ENCODE measurements at regions not wholly inside any gene's neighbourhood (a gene's known extent, or its start where the extent isn't known, plus 50 kb on each side); places are given as distances from the start of the nearest gene placed in this dataset.

- H3K27ac ChIP-seq (ENCODE audit: low read length) = no peak overlapping the region
- H3K4me1 ChIP-seq (ENCODE audit: control insufficient read depth, insufficient read depth, low read length) = no peaks in the 10 kb centered on the region
- H3K9me3 ChIP-seq (ENCODE audit: control insufficient read depth, low read length) = no peaks in the 10 kb centered on the region
- WGBS = 80% methylated on average over 4 of the region's 4 CpGs
- H3K4me3 ChIP-seq (ENCODE audit: low read length) = no peak overlapping the region
- ATAC-seq (no peak), DNase-seq (no peak)
- H3K27me3 ChIP-seq (ENCODE audit: control insufficient read depth, insufficient read depth) = no peaks in the 10 kb centered on the region
- intact Hi-C loops (cut with DNase I) = no loop called here
Observed at GRCh38 chr20:60304931-60305330, 346.7 kb downstream of the CDH26 start.

DNA sequence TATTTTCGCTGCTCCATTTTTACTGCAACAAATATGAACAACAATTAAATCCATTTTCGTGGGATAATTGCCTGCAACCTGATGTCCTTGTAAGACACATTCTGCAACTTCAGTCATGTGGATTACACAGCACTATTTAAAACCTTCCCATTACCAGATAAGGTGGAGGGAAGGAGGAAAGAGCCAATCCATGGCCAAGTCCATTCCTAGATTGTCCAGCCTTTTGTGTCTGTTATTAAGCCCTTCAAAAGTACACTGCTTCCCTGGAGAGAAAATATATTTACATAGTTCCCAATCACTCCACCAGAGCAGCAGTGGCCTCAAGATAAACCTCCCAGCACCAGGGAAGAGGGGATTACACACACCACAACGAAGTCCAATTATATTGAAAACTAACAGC, 347.9 kb downstream of the CDH26 start:
- H3K27me3 ChIP-seq (ENCODE audit: control insufficient read depth, insufficient read depth) = no peaks in the 10 kb centered on the region
- no peaks in the 10 kb centered on the region for H3K4me1 ChIP-seq (ENCODE audit: control insufficient read depth, insufficient read depth, low read length)
- intact Hi-C loops (cut with DNase I) = no loop called here
- ATAC-seq (no peak), DNase-seq (no peak)
- WGBS = 59% methylated on average over 3 of the region's 3 CpGs
- H3K27ac ChIP-seq (ENCODE audit: low read length) = no peak overlapping the region
- H3K4me3 ChIP-seq (ENCODE audit: low read length) = no peak overlapping the region
- H3K9me3 ChIP-seq (ENCODE audit: control insufficient read depth, low read length) = no peaks in the 10 kb centered on the region

DNA sequence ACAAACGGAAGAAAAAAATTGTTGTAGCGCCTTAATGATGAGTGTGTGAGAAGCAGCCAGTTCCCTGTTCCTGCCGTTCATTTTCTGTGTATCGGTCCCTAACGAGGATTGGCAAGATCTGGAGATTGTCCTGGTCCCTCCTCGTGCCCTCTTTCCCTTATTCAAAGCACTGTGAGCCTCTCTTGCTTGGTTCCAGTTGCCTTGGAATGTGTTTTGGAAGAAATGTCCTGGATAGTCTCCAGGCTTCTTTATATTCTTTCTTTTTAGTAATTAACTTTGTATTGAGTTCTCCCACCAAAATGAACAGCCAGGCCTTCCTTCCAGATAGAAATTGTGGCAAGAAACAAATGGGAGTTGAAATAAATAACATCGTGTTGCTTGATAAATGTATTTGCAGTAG, 348.3 kb downstream of the CDH26 start:
- no peaks in the 10 kb centered on the region for H3K27me3 ChIP-seq (ENCODE audit: control insufficient read depth, insufficient read depth)
- DNase-seq = no peak
- no peak overlapping the region for H3K4me3 ChIP-seq (ENCODE audit: low read length)
- H3K4me1 ChIP-seq (ENCODE audit: control insufficient read depth, insufficient read depth, low read length) = no peaks in the 10 kb centered on the region
- no peaks in the 10 kb centered on the region for H3K9me3 ChIP-seq (ENCODE audit: control insufficient read depth, low read length)
- 67% methylated on average over 7 of the region's 7 CpGs for WGBS
- intact Hi-C loops (cut with DNase I) = no loop called here
- H3K27ac ChIP-seq (ENCODE audit: low read length) = no peak overlapping the region
- ATAC-seq = no peak

DNA sequence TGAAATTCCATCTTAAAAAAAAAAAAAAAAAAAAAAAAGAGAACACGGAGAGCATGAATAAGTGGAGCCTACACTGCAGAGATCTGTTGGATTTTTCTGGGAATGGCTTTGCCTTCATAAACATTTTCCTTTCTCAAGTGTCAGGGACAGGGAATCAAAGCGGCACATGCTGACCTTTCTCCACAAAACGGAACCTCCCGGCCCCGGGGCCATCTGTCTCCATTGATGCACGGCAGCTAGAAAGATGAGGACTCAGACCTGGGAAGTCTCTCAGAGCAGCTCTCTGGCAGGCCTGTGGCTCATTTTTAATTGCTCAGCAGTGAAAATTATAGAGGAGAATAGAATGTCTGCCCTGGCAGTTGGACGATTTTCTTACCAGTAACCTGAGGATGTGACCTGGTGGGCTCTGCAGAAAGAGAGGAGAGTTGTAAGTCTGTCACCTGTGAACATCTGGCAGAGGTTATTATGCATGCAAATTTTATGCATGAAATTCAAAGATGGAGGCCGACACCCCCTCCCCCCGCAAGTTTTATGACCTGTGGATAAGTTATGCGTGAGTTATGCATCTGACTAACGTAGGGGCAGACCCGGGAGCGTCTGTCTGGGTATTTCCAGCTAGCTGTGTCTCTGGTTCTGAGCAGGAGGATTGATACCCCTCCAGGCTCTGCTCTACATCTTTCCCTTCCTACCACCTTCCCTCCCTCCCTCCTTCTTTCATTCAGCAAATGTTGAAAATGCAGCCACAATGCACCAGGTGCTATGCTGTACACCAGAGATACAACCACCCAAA, 352.5 kb downstream of the CDH26 start:
- intact Hi-C loops (cut with DNase I) = no loop called here
- no peak overlapping the region for H3K4me3 ChIP-seq (ENCODE audit: low read length)
- no peaks in the 10 kb centered on the region for H3K4me1 ChIP-seq (ENCODE audit: control insufficient read depth, insufficient read depth, low read length)
- H3K9me3 ChIP-seq (ENCODE audit: control insufficient read depth, low read length) = no peaks in the 10 kb centered on the region
- no peaks in the 10 kb centered on the region for H3K27me3 ChIP-seq (ENCODE audit: control insufficient read depth, insufficient read depth)
- DNase-seq = no peak
- no peak for ATAC-seq
- WGBS = 84% methylated on average over 13 of the region's 13 CpGs
- no peak overlapping the region for H3K27ac ChIP-seq (ENCODE audit: low read length)

- DNase-seq (no peak), ATAC-seq (no peak)
- no peaks in the 10 kb centered on the region for H3K27me3 ChIP-seq (ENCODE audit: control insufficient read depth, insufficient read depth)
- H3K4me1 ChIP-seq (ENCODE audit: control insufficient read depth, insufficient read depth, low read length) = no peaks in the 10 kb centered on the region
- no peak overlapping the region for H3K27ac ChIP-seq (ENCODE audit: low read length)
- no peak overlapping the region for H3K4me3 ChIP-seq (ENCODE audit: low read length)
- H3K9me3 ChIP-seq (ENCODE audit: control insufficient read depth, low read length) = no peaks in the 10 kb centered on the region
- intact Hi-C loops (cut with DNase I) = no loop called here
- 89% methylated on average over 9 of the region's 9 CpGs for WGBS
Observed at GRCh38 chr20:60313191-60313590, 355.0 kb downstream of the CDH26 start.

GRCh38 chr20:60313614-60314013, 355.4 kb downstream of the CDH26 start:
- DNase-seq (no peak), ATAC-seq (no peak)
- intact Hi-C loops (cut with DNase I) = no loop called here
- 72% methylated on average over 5 of the region's 5 CpGs for WGBS
- no peaks in the 10 kb centered on the region for H3K4me1 ChIP-seq (ENCODE audit: control insufficient read depth, insufficient read depth, low read length)
- H3K27me3 ChIP-seq (ENCODE audit: control insufficient read depth, insufficient read depth) = no peaks in the 10 kb centered on the region
- no peak overlapping the region for H3K4me3 ChIP-seq (ENCODE audit: low read length)
- H3K27ac ChIP-seq (ENCODE audit: low read length) = no peak overlapping the region
- no peaks in the 10 kb centered on the region for H3K9me3 ChIP-seq (ENCODE audit: control insufficient read depth, low read length)

GRCh38 chr20:60314727-60315126, 356.5 kb downstream of the CDH26 start:
- no peaks in the 10 kb centered on the region for H3K27me3 ChIP-seq (ENCODE audit: control insufficient read depth, insufficient read depth)
- H3K27ac ChIP-seq (ENCODE audit: low read length) = no peak overlapping the region
- H3K4me3 ChIP-seq (ENCODE audit: low read length) = no peak overlapping the region
- ATAC-seq (no peak), DNase-seq (no peak)
- WGBS = 90% methylated on average over 3 of the region's 3 CpGs
- no peaks in the 10 kb centered on the region for H3K4me1 ChIP-seq (ENCODE audit: control insufficient read depth, insufficient read depth, low read length)
- intact Hi-C loops (cut with DNase I) = no loop called here
- H3K9me3 ChIP-seq (ENCODE audit: control insufficient read depth, low read length) = no peaks in the 10 kb centered on the region

GRCh38 chr20:60316476-60317158, 358.4 kb downstream of the CDH26 start:
- Histone ChIP-seq H3K4me3 (ENCODE audit: low read length) (no peak overlapping the region), H3K4me1 (ENCODE audit: control insufficient read depth, insufficient read depth, low read length) (no peaks in the 10 kb centered on the region), H3K27me3 (ENCODE audit: control insufficient read depth, insufficient read depth) (no peaks in the 10 kb centered on the region), H3K9me3 (ENCODE audit: control insufficient read depth, low read length) (no peaks in the 10 kb centered on the region), H3K27ac (ENCODE audit: low read length) (no peak overlapping the region)
- ATAC-seq (no peak), DNase-seq (no peak)
- intact Hi-C loops (cut with DNase I) = no loop called here
- 74% methylated on average over 7 of the region's 7 CpGs for WGBS

DNA sequence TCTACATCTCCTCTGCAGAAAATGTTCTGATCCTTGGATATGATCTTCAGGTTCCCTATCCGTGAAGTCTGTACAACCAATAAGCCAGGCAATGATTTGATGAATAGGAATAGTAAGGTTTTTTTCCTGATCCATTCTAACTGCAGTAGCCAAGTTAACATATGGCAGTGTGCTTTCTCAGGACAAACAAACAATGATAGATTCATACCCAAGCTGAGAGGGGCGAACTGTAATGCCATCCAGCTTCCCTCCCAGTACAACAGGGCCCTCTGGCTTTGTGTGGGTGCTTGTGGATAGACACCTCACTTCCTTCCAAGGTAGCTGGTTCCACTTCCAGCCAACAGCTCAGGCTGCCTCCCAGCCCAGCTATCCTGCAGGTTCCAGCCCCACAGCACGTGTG, 359.2 kb downstream of the CDH26 start:
- Histone ChIP-seq H3K27me3 (ENCODE audit: control insufficient read depth, insufficient read depth) (no peaks in the 10 kb centered on the region), H3K9me3 (ENCODE audit: control insufficient read depth, low read length) (no peaks in the 10 kb centered on the region), H3K27ac (ENCODE audit: low read length) (no peak overlapping the region), H3K4me3 (ENCODE audit: low read length) (no peak overlapping the region), H3K4me1 (ENCODE audit: control insufficient read depth, insufficient read depth, low read length) (no peaks in the 10 kb centered on the region)
- ATAC-seq (no peak), DNase-seq (no peak)
- intact Hi-C loops (cut with DNase I) = no loop called here
- 66% methylated on average over 3 of the region's 3 CpGs for WGBS

GRCh38 chr20:60321601-60322000, 363.4 kb downstream of the CDH26 start:
- WGBS = 66% methylated on average over 3 of the region's 3 CpGs
- H3K4me3 ChIP-seq (ENCODE audit: low read length) = no peak overlapping the region
- no peaks in the 10 kb centered on the region for H3K27me3 ChIP-seq (ENCODE audit: control insufficient read depth, insufficient read depth)
- no peaks in the 10 kb centered on the region for H3K4me1 ChIP-seq (ENCODE audit: control insufficient read depth, insufficient read depth, low read length)
- ATAC-seq (no peak), DNase-seq (no peak)
- H3K9me3 ChIP-seq (ENCODE audit: control insufficient read depth, low read length) = no peaks in the 10 kb centered on the region
- intact Hi-C loops (cut with DNase I) = no loop called here
- H3K27ac ChIP-seq (ENCODE audit: low read length) = no peak overlapping the region

- H3K9me3 ChIP-seq (ENCODE audit: control insufficient read depth, low read length) = no peaks in the 10 kb centered on the region
- no peak overlapping the region for H3K4me3 ChIP-seq (ENCODE audit: low read length)
- no peak overlapping the region for H3K27ac ChIP-seq (ENCODE audit: low read length)
- intact Hi-C loops (cut with DNase I) = no loop called here
- no peaks in the 10 kb centered on the region for H3K27me3 ChIP-seq (ENCODE audit: control insufficient read depth, insufficient read depth)
- ATAC-seq (no peak), DNase-seq (no peak)
- H3K4me1 ChIP-seq (ENCODE audit: control insufficient read depth, insufficient read depth, low read length) = no peaks in the 10 kb centered on the region
- WGBS = 81% methylated on average over 5 of the region's 5 CpGs
Observed at GRCh38 chr20:60326821-60327220, 368.6 kb downstream of the CDH26 start.

Data from right cardiac atrium (tissue), 5 donors.